ENCODE measurements at regions not wholly inside any gene's neighbourhood (a gene's known extent, or its start where the extent isn't known, plus 50 kb on each side); places are given as distances from the start of the nearest gene placed in this dataset.
"Not testable (repeated sequence)": the region's sequence is repeated elsewhere in the genome, so short reads cannot be mapped to it uniquely, and the experiment has no call there.

GRCh38 chr5:2867373-2867933, 116.0 kb upstream of the IRX2 start:
- H3K9me3 Mint-ChIP-seq, result peaks cover 0 to 11% of the 10 kb centered on the region in 2 donors
- no peak overlapping the region for H3K4me3 Mint-ChIP-seq
- H3K4me1 Mint-ChIP-seq, result no peaks in the 10 kb centered on the region
- DNase-seq (no peak), ATAC-seq (no peak)
- H3K27ac Mint-ChIP-seq, result no peak overlapping the region
- H3K27me3 Mint-ChIP-seq, result no peaks in the 10 kb centered on the region

- Mint-ChIP-seq H3K4me3 (no peak overlapping the region), H3K9me3 (peaks cover 0 to 11% of the 10 kb centered on the region in 2 donors), H3K4me1 (no peaks in the 10 kb centered on the region), H3K27me3 (no peaks in the 10 kb centered on the region), H3K27ac (no peak overlapping the region)
- DNase-seq, result no peak
- no peak for ATAC-seq
These were observed 115.3 kb upstream of the IRX2 start for GRCh38 chr5:2866662-2867372.

- Mint-ChIP-seq H3K4me1 (no peaks in the 10 kb centered on the region), H3K9me3 (peaks cover 0 to 11% of the 10 kb centered on the region in 2 donors), H3K27ac (no peak overlapping the region), H3K27me3 (no peaks in the 10 kb centered on the region), H3K4me3 (no peak overlapping the region)
- no peak for ATAC-seq
- no peak for DNase-seq
These were observed 114.4 kb upstream of the IRX2 start for GRCh38 chr5:2865856-2866255.

- Mint-ChIP-seq H3K27me3 (no peaks in the 10 kb centered on the region), H3K4me3 (no peak overlapping the region), H3K9me3 (peaks cover 0 to 4% of the 10 kb centered on the region in 2 donors), H3K27ac (no peak overlapping the region), H3K4me1 (no peaks in the 10 kb centered on the region)
- no peak for ATAC-seq
- no peak for DNase-seq
These were observed 113.1 kb upstream of the IRX2 start for GRCh38 chr5:2864515-2865105.

GRCh38 chr5:2863675-2864433, 112.4 kb upstream of the IRX2 start:
- no peaks in the 10 kb centered on the region for H3K4me1 Mint-ChIP-seq
- H3K4me3 Mint-ChIP-seq, result no peak overlapping the region
- no peak for ATAC-seq
- no peaks in the 10 kb centered on the region for H3K27me3 Mint-ChIP-seq
- H3K27ac Mint-ChIP-seq, result no peak overlapping the region
- no peak for DNase-seq
- H3K9me3 Mint-ChIP-seq, result peaks cover 0 to 4% of the 10 kb centered on the region in 2 donors

- ATAC-seq, result no peak
- H3K4me1 Mint-ChIP-seq, result no peaks in the 10 kb centered on the region
- no peak overlapping the region for H3K27ac Mint-ChIP-seq
- peaks cover 0 to 4% of the 10 kb centered on the region in 2 donors for H3K9me3 Mint-ChIP-seq
- H3K27me3 Mint-ChIP-seq, result no peaks in the 10 kb centered on the region
- DNase-seq, result no peak
- H3K4me3 Mint-ChIP-seq, result no peak overlapping the region
These were observed 111.7 kb upstream of the IRX2 start for GRCh38 chr5:2863133-2863532.

GRCh38 chr5:2862176-2862575, 110.7 kb upstream of the IRX2 start:
- not testable (repeated sequence) for H3K4me3 Mint-ChIP-seq, H3K4me1 Mint-ChIP-seq, H3K27ac Mint-ChIP-seq, H3K27me3 Mint-ChIP-seq, ATAC-seq, H3K9me3 Mint-ChIP-seq, DNase-seq

GRCh38 chr5:2861605-2862004, 110.1 kb upstream of the IRX2 start:
- peaks cover 0 to 4% of the 10 kb centered on the region in 2 donors for H3K9me3 Mint-ChIP-seq
- DNase-seq, result no peak
- no peak overlapping the region for H3K27ac Mint-ChIP-seq
- H3K4me3 Mint-ChIP-seq, result no peak overlapping the region
- H3K4me1 Mint-ChIP-seq, result no peaks in the 10 kb centered on the region
- no peaks in the 10 kb centered on the region for H3K27me3 Mint-ChIP-seq
- no peak for ATAC-seq

- Mint-ChIP-seq H3K9me3 (peaks cover 0 to 15% of the 10 kb centered on the region in 2 donors), H3K4me3 (no peak overlapping the region), H3K27ac (no peak overlapping the region), H3K4me1 (no peaks in the 10 kb centered on the region), H3K27me3 (no peaks in the 10 kb centered on the region)
- ATAC-seq (no peak), DNase-seq (no peak)
These were observed 108.6 kb upstream of the IRX2 start for GRCh38 chr5:2860101-2860500.

- ATAC-seq (no peak), DNase-seq (no peak)
- no peak overlapping the region for H3K4me3 Mint-ChIP-seq
- H3K27me3 Mint-ChIP-seq, result no peaks in the 10 kb centered on the region
- no peak overlapping the region for H3K27ac Mint-ChIP-seq
- no peaks in the 10 kb centered on the region for H3K4me1 Mint-ChIP-seq
- peaks cover 0 to 21% of the 10 kb centered on the region in 2 donors for H3K9me3 Mint-ChIP-seq
These were observed 106.4 kb upstream of the IRX2 start for GRCh38 chr5:2857837-2858236.

GRCh38 chr5:2856206-2856605, 104.7 kb upstream of the IRX2 start:
- Mint-ChIP-seq H3K27me3 (no peaks in the 10 kb centered on the region), H3K9me3 (peaks cover 0 to 21% of the 10 kb centered on the region in 2 donors), H3K4me1 (no peaks in the 10 kb centered on the region), H3K4me3 (no peak overlapping the region), H3K27ac (no peak overlapping the region)
- DNase-seq, result no peak
- ATAC-seq, result no peak

GRCh38 chr5:2852446-2852845, 101.0 kb upstream of the IRX2 start:
- Mint-ChIP-seq H3K9me3 (peaks cover 0 to 21% of the 10 kb centered on the region in 2 donors), H3K4me1 (no peaks in the 10 kb centered on the region), H3K27ac (no peak overlapping the region), H3K4me3 (no peak overlapping the region), H3K27me3 (no peaks in the 10 kb centered on the region)
- no peak for ATAC-seq
- no peak for DNase-seq

- peaks cover 0 to 21% of the 10 kb centered on the region in 2 donors for H3K9me3 Mint-ChIP-seq
- H3K4me1 Mint-ChIP-seq, result no peaks in the 10 kb centered on the region
- ATAC-seq, result no peak
- no peak overlapping the region for H3K4me3 Mint-ChIP-seq
- no peak overlapping the region for H3K27ac Mint-ChIP-seq
- no peak for DNase-seq
- no peaks in the 10 kb centered on the region for H3K27me3 Mint-ChIP-seq
These were observed 100.4 kb upstream of the IRX2 start for GRCh38 chr5:2851895-2852294.

GRCh38 chr5:2849429-2849828, 98.0 kb upstream of the IRX2 start:
- no peak overlapping the region for H3K4me3 Mint-ChIP-seq
- no peak for ATAC-seq
- H3K4me1 Mint-ChIP-seq, result no peaks in the 10 kb centered on the region
- H3K27me3 Mint-ChIP-seq, result no peaks in the 10 kb centered on the region
- no peak for DNase-seq
- no peak overlapping the region for H3K27ac Mint-ChIP-seq
- peaks cover 4 to 10% of the 10 kb centered on the region in 2 donors for H3K9me3 Mint-ChIP-seq

GRCh38 chr5:2848619-2849018, 97.1 kb upstream of the IRX2 start:
- Mint-ChIP-seq H3K9me3 (peaks cover 4% of the 10 kb centered on the region in 2 donors), H3K27me3 (no peaks in the 10 kb centered on the region), H3K4me3 (no peak overlapping the region), H3K4me1 (no peaks in the 10 kb centered on the region), H3K27ac (no peak overlapping the region)
- DNase-seq (no peak), ATAC-seq (no peak)

- no peak overlapping the region for H3K4me3 Mint-ChIP-seq
- DNase-seq, result no peak
- no peaks in the 10 kb centered on the region for H3K4me1 Mint-ChIP-seq
- H3K27me3 Mint-ChIP-seq, result no peaks in the 10 kb centered on the region
- H3K9me3 Mint-ChIP-seq, result peaks cover 0 to 4% of the 10 kb centered on the region in 2 donors
- no peak for ATAC-seq
- H3K27ac Mint-ChIP-seq, result no peak overlapping the region
These were observed 96.1 kb upstream of the IRX2 start for GRCh38 chr5:2847608-2848007.

All from stimulated activated naive CD8-positive, alpha-beta T cell treated with anti-CD3 and anti-CD28 coated beads, Interleukin-15, amount 100 ng/mL, for 72 hours (primary cell).